ENCODE measurements at regions not wholly inside any gene's neighbourhood (a gene's known extent, or its start where the extent isn't known, plus 50 kb on each side); places are given as distances from the start of the nearest gene placed in this dataset.
A peak's percentile ranks its signal among the peaks of the same experiment; 100 is the strongest.

- no peak for DNase-seq
- Histone ChIP-seq H3K27ac (no peak overlapping the region), H3K27me3 (no peaks in the 10 kb centered on the region), H3K36me3 (no peaks in the 10 kb centered on the region), H3K9me3 (no peaks in the 10 kb centered on the region), H3K9ac (ENCODE audit: low read depth in 2 of 2, low read length in 2 of 2) (no peak overlapping the region), H3K4me3 (no peak overlapping the region), H3K4me1 (no peaks in the 10 kb centered on the region)
- TF ChIP-seq CTCF (IDR thresholded peaks at IDR 0.05) = no peak
- intact Hi-C loops (cut with DNase I) = no loop called here
Observed at GRCh38 chr3:115517457-115518050, 105.8 kb upstream of the GAP43 start.

DNA sequence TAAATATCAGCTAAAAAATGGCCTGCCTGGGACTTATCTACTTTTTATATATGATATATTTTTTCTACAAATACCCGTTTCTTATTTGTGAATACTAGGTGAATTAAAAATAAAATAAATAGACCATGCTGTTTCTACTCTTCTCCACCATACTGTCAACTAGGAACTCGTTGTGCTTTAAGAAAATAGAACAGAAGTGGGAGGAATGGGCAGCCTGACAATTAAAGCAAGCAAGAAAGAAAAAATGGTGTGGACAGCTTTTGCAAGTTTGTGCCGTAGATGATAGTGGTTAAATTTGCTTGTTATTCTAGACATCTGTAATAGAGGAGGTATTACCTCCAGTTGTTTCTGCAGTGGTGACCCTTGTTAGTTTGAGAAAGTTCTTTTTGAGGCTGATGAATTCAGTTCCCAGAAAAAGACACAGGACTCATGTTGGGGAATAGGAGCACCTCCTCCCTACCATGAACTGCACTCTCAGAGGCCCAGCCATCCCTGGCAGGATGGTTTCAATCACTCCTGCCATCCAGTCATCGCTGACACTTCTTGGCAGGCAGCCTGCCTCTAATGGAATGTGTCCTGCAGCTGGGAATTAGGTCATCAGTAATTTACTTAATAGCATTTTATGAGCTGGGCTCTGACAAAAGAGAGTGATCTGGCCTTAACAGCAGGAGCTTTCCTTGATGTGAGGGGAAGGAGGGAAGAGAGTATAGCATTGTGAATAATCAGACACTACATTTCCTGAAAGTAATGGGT is 105.0 kb upstream of the GAP43 start:
- TF ChIP-seq CTCF (IDR thresholded peaks at IDR 0.05) = no peak
- H3K9me3 ChIP-seq = no peaks in the 10 kb centered on the region
- peak; percentile 23 for DNase-seq

DNA sequence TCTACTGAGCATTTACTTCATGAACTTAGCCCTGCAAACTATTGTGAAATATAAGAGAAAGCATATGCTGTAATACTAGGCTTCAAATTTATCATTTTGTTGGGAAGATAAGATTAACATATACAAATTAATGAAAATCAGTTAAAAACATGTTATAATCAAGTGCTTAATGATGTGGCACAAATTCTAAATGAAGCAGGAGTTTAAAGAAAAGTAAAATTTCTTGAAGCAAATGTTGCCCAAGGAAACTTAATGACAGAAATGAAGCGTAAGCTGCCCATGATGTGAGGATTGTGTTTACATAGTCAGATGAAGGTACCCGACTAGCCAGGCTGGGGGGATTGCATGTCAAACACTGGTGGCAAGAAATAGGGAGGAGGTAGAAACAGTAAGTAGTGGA is 103.1 kb upstream of the GAP43 start:
- no peak for DNase-seq
- Histone ChIP-seq H3K27me3 (no peaks in the 10 kb centered on the region), H3K9ac (ENCODE audit: low read depth in 2 of 2, low read length in 2 of 2) (no peak overlapping the region), H3K36me3 (no peaks in the 10 kb centered on the region), H3K27ac (no peak overlapping the region), H3K4me3 (no peak overlapping the region), H3K9me3 (no peaks in the 10 kb centered on the region), H3K4me1 (no peaks in the 10 kb centered on the region)
- intact Hi-C loops (cut with DNase I) = no loop called here
- no peak for TF ChIP-seq CTCF (IDR thresholded peaks at IDR 0.05)

More for the DNA sequence above, 105.0 kb upstream of the GAP43 start:
- H3K4me1 ChIP-seq = no peaks in the 10 kb centered on the region
- H3K27ac ChIP-seq = no peak overlapping the region
- H3K9ac ChIP-seq (ENCODE audit: low read depth in 2 of 2, low read length in 2 of 2) = no peak overlapping the region
- H3K4me3 ChIP-seq = no peak overlapping the region
- no peaks in the 10 kb centered on the region for H3K27me3 ChIP-seq
- intact Hi-C loops (cut with DNase I) = no loop called here
- H3K36me3 ChIP-seq = no peaks in the 10 kb centered on the region

GRCh38 chr3:115520651-115521245 is 102.6 kb upstream of the GAP43 start:
- no peaks in the 10 kb centered on the region for H3K4me1 ChIP-seq
- no peaks in the 10 kb centered on the region for H3K9me3 ChIP-seq
- H3K27ac ChIP-seq = no peak overlapping the region
- H3K27me3 ChIP-seq = no peaks in the 10 kb centered on the region
- TF ChIP-seq CTCF (IDR thresholded peaks at IDR 0.05) = no peak
- DNase-seq = no peak
- no peaks in the 10 kb centered on the region for H3K36me3 ChIP-seq
- no peak overlapping the region for H3K9ac ChIP-seq (ENCODE audit: low read depth in 2 of 2, low read length in 2 of 2)
- no peak overlapping the region for H3K4me3 ChIP-seq
- intact Hi-C loops (cut with DNase I) = no loop called here

DNA sequence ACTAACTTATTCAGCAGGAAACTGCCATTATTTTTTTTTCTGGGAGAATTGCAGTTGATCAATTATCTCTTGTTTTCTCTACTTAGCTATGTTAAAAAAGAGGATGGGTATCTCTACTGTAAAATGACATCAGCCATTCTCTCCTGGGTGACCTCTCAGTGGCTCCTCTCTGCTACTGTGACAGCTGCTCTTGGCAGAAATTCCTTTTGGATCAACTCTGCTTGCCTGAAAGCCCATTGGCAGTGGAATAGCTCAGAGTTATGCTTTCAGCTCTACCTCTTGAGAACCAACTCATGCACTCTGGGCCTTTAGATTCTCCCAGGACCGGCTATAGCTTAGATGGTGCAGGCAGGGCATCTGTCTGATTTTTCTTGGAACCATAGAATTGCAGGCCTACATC is 99.9 kb upstream of the GAP43 start:
- intact Hi-C loops (cut with DNase I) = no loop called here
- DNase-seq = no peak
- Histone ChIP-seq H3K27ac (no peak overlapping the region), H3K9ac (ENCODE audit: low read depth in 2 of 2, low read length in 2 of 2) (no peak overlapping the region), H3K4me1 (no peaks in the 10 kb centered on the region), H3K36me3 (no peaks in the 10 kb centered on the region), H3K27me3 (no peaks in the 10 kb centered on the region), H3K4me3 (no peak overlapping the region), H3K9me3 (no peaks in the 10 kb centered on the region)
- no peak for TF ChIP-seq CTCF (IDR thresholded peaks at IDR 0.05)

All from colonic mucosa (tissue), 4 donors.